ENCODE measurements at regions not wholly inside any gene's neighbourhood (a gene's known extent, or its start where the extent isn't known, plus 50 kb on each side); places are given as distances from the start of the nearest gene placed in this dataset.

GRCh38 chr2:15772681-15773080 is 167.7 kb upstream of the MYCN start:
- no peak overlapping the region for H3K27ac ChIP-seq
- no peak for ATAC-seq (replicated peaks in 6 of 8)
- H3K4me3 ChIP-seq = no peak overlapping the region
- WGBS, 10 experiments = 10 to 100% (median 60%) methylated on average over 1 to 3 of the region's 5 CpGs; no CpG with 5 or more reads in 4 of the 10 experiments
- in situ Hi-C loops (cut with MboI; ENCODE audit: low pct_unique_long_range_greater_than_20kb in 2 of 9, low sequenced_read_pairs in 9 of 9, unreplicated experiment in 9 of 9) = no loop called here
- H3K4me1 ChIP-seq (replicated peaks in 1 of 2) = peaks cover 0 to 8% of the 10 kb centered on the region in 2 donors

- Histone ChIP-seq H3K27ac (no peak overlapping the region), H3K4me1 (replicated peaks in 1 of 2) (peaks cover 0 to 8% of the 10 kb centered on the region in 2 donors)
- 47 to 100% (median 82%) methylated on average over 1 to 8 of the region's 8 CpGs for WGBS, 10 experiments
Measured at GRCh38 chr2:15773204-15773603, 167.1 kb upstream of the MYCN start.

GRCh38 chr2:15773846-15774245 is 166.5 kb upstream of the MYCN start:
- ATAC-seq (replicated peaks in 6 of 8) = no peak
- in situ Hi-C loops (cut with MboI; ENCODE audit: low pct_unique_long_range_greater_than_20kb in 2 of 9, low sequenced_read_pairs in 9 of 9, unreplicated experiment in 9 of 9) = no loop called here
- Histone ChIP-seq H3K4me3 (no peak overlapping the region), H3K27ac (no peak overlapping the region), H3K4me1 (replicated peaks in 1 of 2) (peaks cover 0 to 3% of the 10 kb centered on the region in 2 donors)
- WGBS, 10 experiments = 20 to 95% (median 80%) methylated on average over 1 to 5 of the region's 5 CpGs; no CpG with 5 or more reads in 1 of the 10 experiments

More at GRCh38 chr2:15773204-15773603, 167.1 kb upstream of the MYCN start:
- no peak for ATAC-seq (replicated peaks in 6 of 8)
- H3K4me3 ChIP-seq = no peak overlapping the region
- in situ Hi-C loops (cut with MboI; ENCODE audit: low pct_unique_long_range_greater_than_20kb in 2 of 9, low sequenced_read_pairs in 9 of 9, unreplicated experiment in 9 of 9) = no loop called here

- ATAC-seq (replicated peaks in 6 of 8) = no peak
Measured at GRCh38 chr2:15775753-15776628, 164.4 kb upstream of the MYCN start.

GRCh38 chr2:15776629-15776919 is 163.8 kb upstream of the MYCN start:
- in situ Hi-C loops (cut with MboI; ENCODE audit: low pct_unique_long_range_greater_than_20kb in 2 of 9, low sequenced_read_pairs in 9 of 9, unreplicated experiment in 9 of 9) = no loop called here
- peaks cover 3% of the 10 kb centered on the region in 2 donors for H3K4me1 ChIP-seq (replicated peaks in 1 of 2)
- 56 to 100% (median 88%) methylated on average over 1 to 3 of the region's 3 CpGs; no CpG with 5 or more reads in 2 of the 10 experiments for whole genome bisulfite sequencing, 10 experiments
- no peak for ATAC-seq (replicated peaks in 6 of 8)
- H3K27ac ChIP-seq = no peak overlapping the region
- H3K4me3 ChIP-seq = no peak overlapping the region

More at GRCh38 chr2:15775753-15776628, 164.4 kb upstream of the MYCN start:
- Histone ChIP-seq H3K27ac (no peak overlapping the region), H3K4me3 (no peak overlapping the region), H3K4me1 (replicated peaks in 1 of 2) (peaks cover 3% of the 10 kb centered on the region in 2 donors)
- 13 to 100% (median 78%) methylated on average over 1 to 3 of the region's 4 CpGs; no CpG with 5 or more reads in 1 of the 10 experiments for WGBS, 10 experiments
- in situ Hi-C loops (cut with MboI; ENCODE audit: low pct_unique_long_range_greater_than_20kb in 2 of 9, low sequenced_read_pairs in 9 of 9, unreplicated experiment in 9 of 9) = no loop called here

GRCh38 chr2:15776992-15777702 is 163.2 kb upstream of the MYCN start:
- Histone ChIP-seq H3K4me3 (no peak overlapping the region), H3K4me1 (replicated peaks in 1 of 2) (peaks cover 3 to 7% of the 10 kb centered on the region in 2 donors), H3K27ac (no peak overlapping the region)
- ATAC-seq (replicated peaks in 6 of 8) = no peak
- WGBS, 10 experiments = 56 to 100% (median 94%) methylated on average over 1 to 5 of the region's 5 CpGs; no CpG with 5 or more reads in 1 of the 10 experiments
- in situ Hi-C loops (cut with MboI; ENCODE audit: low pct_unique_long_range_greater_than_20kb in 2 of 9, low sequenced_read_pairs in 9 of 9, unreplicated experiment in 9 of 9) = no loop called here

DNA sequence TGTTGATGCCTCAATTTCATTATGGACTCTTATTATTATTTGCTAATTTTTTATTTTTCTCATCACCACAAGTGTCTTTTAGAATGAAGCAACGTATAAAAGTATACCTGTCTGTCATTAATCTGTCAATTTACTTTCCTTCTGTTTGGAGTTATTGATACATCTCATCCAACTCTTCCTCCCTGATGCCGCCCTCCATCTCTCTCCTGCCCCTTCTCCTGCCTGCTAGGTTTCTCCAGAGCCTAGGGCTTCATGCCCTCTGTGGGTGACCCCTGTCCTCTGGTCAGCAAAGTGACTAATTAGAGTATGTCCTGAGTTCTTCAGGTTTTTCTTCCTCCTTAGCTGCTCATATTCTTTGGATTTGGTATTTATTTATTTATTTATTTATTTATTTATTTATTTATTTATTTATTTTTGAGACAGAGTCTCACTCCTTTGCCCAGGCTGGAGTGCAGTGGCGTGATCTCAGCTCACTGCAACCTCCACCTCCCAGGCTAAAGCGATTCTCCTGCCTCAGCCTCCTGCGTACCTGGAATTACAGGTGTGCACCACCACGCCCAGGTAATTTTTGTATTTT is 162.5 kb upstream of the MYCN start:
- in situ Hi-C loops (cut with MboI; ENCODE audit: low pct_unique_long_range_greater_than_20kb in 2 of 9, low sequenced_read_pairs in 9 of 9, unreplicated experiment in 9 of 9) = no loop called here

DNA sequence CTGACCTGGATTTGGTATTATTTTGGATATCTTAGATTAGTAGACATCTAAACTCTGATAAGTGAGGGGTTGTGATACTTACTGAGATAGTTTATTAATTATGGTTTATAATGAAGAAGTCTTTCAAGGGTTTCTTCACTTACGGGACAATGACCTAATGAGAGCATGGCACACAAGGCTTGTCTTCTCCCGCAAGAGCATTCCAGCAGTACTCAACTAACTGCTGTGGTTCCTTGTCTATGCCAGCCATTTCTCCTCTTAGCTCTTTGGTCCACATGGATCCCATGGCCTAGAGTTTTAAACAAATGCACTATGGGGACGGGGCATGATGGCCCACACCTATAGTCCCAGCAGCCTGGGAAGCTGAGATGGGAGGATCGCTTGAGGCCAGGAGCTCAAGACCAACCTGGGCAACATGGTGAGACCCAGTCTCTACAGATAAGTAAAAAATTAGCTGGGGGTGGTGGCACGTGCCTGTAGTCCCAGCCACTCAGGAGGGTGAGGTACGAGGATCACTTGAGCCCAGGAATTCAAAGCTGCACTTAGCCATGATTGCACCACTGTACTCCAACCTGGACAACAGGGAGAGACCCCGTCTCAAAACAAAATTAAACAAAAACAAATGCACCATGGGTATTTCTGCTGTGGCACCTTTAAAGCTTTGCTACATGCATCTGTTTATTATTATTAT is 161.7 kb upstream of the MYCN start:
- in situ Hi-C loops (cut with MboI; ENCODE audit: low pct_unique_long_range_greater_than_20kb in 2 of 9, low sequenced_read_pairs in 9 of 9, unreplicated experiment in 9 of 9) = no loop called here

More for the DNA sequence above, 162.5 kb upstream of the MYCN start:
- Histone ChIP-seq H3K4me1 (replicated peaks in 1 of 2) (peaks cover 3 to 7% of the 10 kb centered on the region in 2 donors), H3K27ac (no peak overlapping the region), H3K4me3 (no peak overlapping the region)
- 49 to 100% (median 82%) methylated on average over 2 to 6 of the region's 6 CpGs for WGBS, 10 experiments
- no peak for ATAC-seq (replicated peaks in 6 of 8)

DNA sequence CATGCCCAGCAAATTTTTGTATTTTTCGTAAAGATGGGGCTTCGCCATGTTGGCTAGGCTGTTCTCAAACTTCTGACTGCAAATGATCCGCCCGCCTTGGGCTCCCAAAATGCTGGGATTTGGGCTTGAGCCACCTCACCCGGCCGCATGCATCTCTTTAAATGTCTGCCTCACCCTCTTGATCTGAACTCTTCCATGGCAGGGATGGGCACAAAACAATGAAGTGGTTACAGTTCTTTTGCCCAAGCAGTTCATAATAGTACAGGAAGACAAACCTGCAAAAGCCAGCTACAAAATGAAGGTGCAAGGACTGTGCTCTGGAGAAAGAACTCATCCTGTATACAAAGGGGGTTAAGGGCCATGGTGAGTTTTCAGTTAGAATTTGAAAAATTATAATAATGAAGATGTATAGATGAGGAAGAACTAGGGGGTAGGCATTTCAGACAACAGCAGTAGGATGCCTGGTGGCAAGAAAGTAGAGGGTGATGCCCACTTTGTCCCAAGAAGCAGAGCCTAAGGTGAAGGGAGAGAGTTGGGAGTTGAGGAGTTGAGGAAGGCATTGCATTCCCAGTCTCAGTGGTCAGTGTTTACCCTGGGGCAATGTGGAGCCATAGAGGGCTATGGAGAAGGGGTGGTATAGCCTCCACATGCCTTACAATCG is 160.8 kb upstream of the MYCN start:
- Histone ChIP-seq H3K4me3 (no peak overlapping the region), H3K4me1 (replicated peaks in 1 of 2) (peaks cover 3 to 7% of the 10 kb centered on the region in 2 donors), H3K27ac (no peak overlapping the region)
- in situ Hi-C loops (cut with MboI; ENCODE audit: low pct_unique_long_range_greater_than_20kb in 2 of 9, low sequenced_read_pairs in 9 of 9, unreplicated experiment in 9 of 9) = no loop called here
- no peak for ATAC-seq (replicated peaks in 6 of 8)
- 72 to 100% (median 97%) methylated on average over 1 to 6 of the region's 7 CpGs; no CpG with 5 or more reads in 7 of the 10 experiments for WGBS, 10 experiments

More for the DNA sequence above, 161.7 kb upstream of the MYCN start:
- H3K4me1 ChIP-seq (replicated peaks in 1 of 2) = peaks cover 3 to 7% of the 10 kb centered on the region in 2 donors
- H3K27ac ChIP-seq = no peak overlapping the region
- no peak overlapping the region for H3K4me3 ChIP-seq
- 35 to 100% (median 90%) methylated on average over 1 to 6 of the region's 7 CpGs; no CpG with 5 or more reads in 5 of the 10 experiments for WGBS, 10 experiments
- no peak for ATAC-seq (replicated peaks in 6 of 8)

- no peak overlapping the region for H3K4me3 ChIP-seq
- no peak overlapping the region for H3K27ac ChIP-seq
- peak in 1 of 8 experiments; percentile 35 for ATAC-seq (replicated peaks in 6 of 8)
- H3K4me1 ChIP-seq (replicated peaks in 1 of 2) = peaks cover 3 to 7% of the 10 kb centered on the region in 2 donors
- in situ Hi-C loops (cut with MboI; ENCODE audit: low pct_unique_long_range_greater_than_20kb in 2 of 9, low sequenced_read_pairs in 9 of 9, unreplicated experiment in 9 of 9) = no loop called here
- 0 to 63% (median 35%) methylated on average over 1 to 5 of the region's 7 CpGs; no CpG with 5 or more reads in 3 of the 10 experiments for WGBS, 10 experiments
Measured at GRCh38 chr2:15780234-15780633, 160.1 kb upstream of the MYCN start.

- no peak overlapping the region for H3K4me3 ChIP-seq
- in situ Hi-C loops (cut with MboI; ENCODE audit: low pct_unique_long_range_greater_than_20kb in 2 of 9, low sequenced_read_pairs in 9 of 9, unreplicated experiment in 9 of 9) = no loop called here
- peak in 1 of 8 experiments; percentile 55 for ATAC-seq (replicated peaks in 6 of 8)
- H3K27ac ChIP-seq = no peak overlapping the region
- WGBS, 10 experiments = 60 to 100% (median 82%) methylated on average over 1 to 4 of the region's 9 CpGs; no CpG with 5 or more reads in 6 of the 10 experiments
- peaks cover 3 to 7% of the 10 kb centered on the region in 2 donors for H3K4me1 ChIP-seq (replicated peaks in 1 of 2)
Measured at GRCh38 chr2:15780912-15781574, 159.3 kb upstream of the MYCN start.

Measured in motor neuron (in vitro differentiated cells).